GM12873 (cell line): ENCODE measurements at regions not wholly inside any gene's neighbourhood (a gene's known extent, or its start where the extent isn't known, plus 50 kb on each side); places are given as distances from the start of the nearest gene placed in this dataset.

Experiments
- CTCF ChIP-seq: IDR thresholded peaks from 2 replicates; pipeline ENCODE4 v1.5.1; 2012; ENCODE audit warnings: low read depth, mild to moderate bottlenecking, moderate library complexity, low read length, control low read depth; ENCODE audit not compliant: insufficient read depth; ENCODE audit errors: missing control alignments

GRCh38 chr7:115654384-115655214 lies 376.0 kb downstream of the TFEC start:
- TF ChIP-seq CTCF, result no peak

GRCh38 chr7:115649429-115649828 lies 381.1 kb downstream of the TFEC start:
- TF ChIP-seq CTCF, result no peak

- no peak for TF ChIP-seq CTCF
These were observed 382.9 kb downstream of the TFEC start for GRCh38 chr7:115647712-115648111.

GRCh38 chr7:115642194-115642593 lies 388.4 kb downstream of the TFEC start:
- TF ChIP-seq CTCF, result no peak

- TF ChIP-seq CTCF, result no peak
These were observed 391.7 kb downstream of the TFEC start for GRCh38 chr7:115638853-115639252.

GRCh38 chr7:115637128-115637527 lies 393.4 kb downstream of the TFEC start:
- TF ChIP-seq CTCF, result no peak

- no peak for TF ChIP-seq CTCF
These were observed 394.7 kb downstream of the TFEC start for GRCh38 chr7:115635876-115636275.

- TF ChIP-seq CTCF, result no peak
These were observed 395.2 kb downstream of the TFEC start for GRCh38 chr7:115635376-115635775.
